IPS-20b (cell line): ENCODE measurements at regions not wholly inside any gene's neighbourhood (a gene's known extent, or its start where the extent isn't known, plus 50 kb on each side); places are given as distances from the start of the nearest gene placed in this dataset.

Source experiments
- H3K27ac ChIP-seq: one replicate; pipeline ENCODE4 v1.5.1; 2013; ENCODE audit warnings: low read length
- H3K27me3 ChIP-seq: 2 replicates; pipeline ENCODE4 v1.6.1; 2013; ENCODE audit warnings: mild to moderate bottlenecking, low read length, inconsistent platforms; ENCODE audit not compliant: insufficient read depth
- H3K36me3 ChIP-seq: 2 replicates; pipeline ENCODE4 v1.6.1; 2013; ENCODE audit warnings: low read depth, mild to moderate bottlenecking, inconsistent platforms, low read length, moderate library complexity; ENCODE audit not compliant: insufficient read depth
- H3K4me1 ChIP-seq: 2 replicates; pipeline ENCODE4 v1.6.1; 2013; ENCODE audit warnings: mild to moderate bottlenecking, control low read depth, inconsistent platforms, low read length, moderate library complexity; ENCODE audit not compliant: insufficient read depth
- H3K4me3 ChIP-seq: 2 replicates; pipeline ENCODE4 v1.5.1; 2013; ENCODE audit warnings: mild to moderate bottlenecking, low read length, inconsistent platforms
- H3K9ac ChIP-seq: 2 replicates; pipeline ENCODE4 v1.6.1; 2013; ENCODE audit warnings: low read depth, mild to moderate bottlenecking, inconsistent platforms, low read length, moderate library complexity
- H3K9me3 ChIP-seq: 2 replicates; pipeline ENCODE4 v1.6.1; 2013; ENCODE audit warnings: mild to moderate bottlenecking, low read depth, low read length, inconsistent platforms; ENCODE audit not compliant: insufficient read depth

DNA sequence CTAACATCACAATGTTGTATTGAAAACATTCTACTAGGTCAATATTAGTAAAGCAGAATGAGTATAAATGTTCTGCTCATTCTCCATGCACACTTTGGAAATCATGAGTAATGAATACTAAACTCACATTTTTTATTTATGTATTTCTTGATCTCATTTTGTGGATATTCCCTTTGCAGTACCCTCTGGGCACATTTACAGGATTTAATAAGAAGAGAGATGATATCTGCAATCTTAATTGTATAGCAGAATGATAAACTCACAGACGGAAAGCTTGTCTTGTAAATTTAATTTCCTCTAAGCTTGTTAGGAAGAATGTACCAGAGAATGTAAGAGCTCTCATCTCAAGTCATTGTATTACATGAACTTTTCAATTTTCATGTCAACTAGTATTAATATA lies 1279.7 kb downstream of the PCDH7 start:
- H3K36me3 ChIP-seq = no peaks in the 10 kb centered on the region
- no peaks in the 10 kb centered on the region; the same call in 1 of the 2 replicates for H3K4me1 ChIP-seq
- no peak overlapping the region for H3K27ac ChIP-seq
- no peaks in the 10 kb centered on the region for H3K27me3 ChIP-seq
- no peak overlapping the region for H3K4me3 ChIP-seq
- no peak overlapping the region for H3K9ac ChIP-seq
- no peaks in the 10 kb centered on the region for H3K9me3 ChIP-seq

DNA sequence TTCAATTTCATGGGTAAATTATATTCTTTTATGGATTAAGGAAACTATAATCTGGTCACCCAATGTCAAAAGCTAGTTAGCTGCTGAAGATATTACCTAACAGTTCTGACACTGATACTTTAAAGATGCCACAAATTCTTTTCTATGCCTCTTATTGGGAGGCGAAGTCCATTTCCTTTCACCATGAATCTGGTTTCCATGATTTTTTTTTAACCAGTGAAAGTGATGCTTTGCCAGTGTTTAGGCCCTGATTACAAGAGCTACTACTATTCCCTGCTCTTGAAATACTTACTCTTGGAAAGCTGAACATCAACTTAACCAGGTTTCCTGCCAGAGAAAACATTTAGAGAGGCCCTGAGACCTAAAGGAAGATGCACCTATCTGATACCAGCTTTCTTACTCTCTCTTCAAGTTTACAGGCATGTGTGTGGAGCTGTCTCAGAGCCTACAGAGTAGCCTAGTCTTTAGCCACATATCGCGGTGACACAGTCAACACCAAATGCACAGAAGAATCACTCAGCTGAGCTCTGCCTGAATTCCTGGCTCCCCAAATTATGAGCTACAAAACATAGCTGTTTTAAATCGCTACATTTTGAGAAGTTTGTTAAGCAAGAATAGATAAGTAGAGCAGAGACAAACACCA lies 1280.8 kb downstream of the PCDH7 start:
- no peaks in the 10 kb centered on the region; the same call in 1 of the 2 replicates for H3K4me1 ChIP-seq
- no peak overlapping the region for H3K27ac ChIP-seq
- H3K27me3 ChIP-seq = no peaks in the 10 kb centered on the region
- H3K9me3 ChIP-seq = no peaks in the 10 kb centered on the region
- no peak overlapping the region for H3K4me3 ChIP-seq
- no peak overlapping the region for H3K9ac ChIP-seq
- H3K36me3 ChIP-seq = no peaks in the 10 kb centered on the region

DNA sequence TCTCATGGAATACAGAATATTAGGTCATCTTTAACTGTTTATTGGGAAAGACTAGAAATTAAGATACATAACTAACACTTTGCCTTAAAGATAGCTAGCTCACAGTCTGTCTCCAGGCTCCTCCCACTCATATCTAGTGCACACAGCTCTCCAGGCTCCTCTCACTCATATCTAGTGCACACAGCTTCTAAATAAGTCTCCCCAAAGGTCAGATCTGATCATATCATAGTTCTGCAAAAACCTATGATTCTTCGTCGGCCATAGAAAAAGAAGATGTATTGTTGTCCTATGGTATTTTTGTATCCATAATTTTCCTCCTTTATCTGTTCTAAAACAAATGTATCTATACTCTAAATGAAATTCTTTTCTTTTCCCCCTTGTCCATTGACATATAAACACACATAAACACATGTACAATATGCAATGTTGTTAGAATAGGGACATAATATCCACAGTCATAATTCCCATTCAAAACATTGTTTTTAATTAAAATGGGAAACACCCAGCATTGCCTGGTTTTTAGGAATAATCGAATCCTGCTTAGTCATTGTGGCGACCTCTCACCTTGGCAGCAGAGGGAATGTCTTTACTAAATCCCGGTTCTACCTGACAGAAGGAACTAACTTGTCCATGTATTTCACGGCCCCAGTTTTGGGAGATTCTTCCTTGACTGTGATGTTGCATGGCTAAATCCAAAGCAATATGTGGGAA lies 1282.0 kb downstream of the PCDH7 start:
- Histone ChIP-seq H3K36me3 (no peaks in the 10 kb centered on the region), H3K9ac (no peak overlapping the region), H3K9me3 (no peaks in the 10 kb centered on the region), H3K27ac (no peak overlapping the region), H3K4me1 (no peaks in the 10 kb centered on the region; the same call in 1 of the 2 replicates), H3K4me3 (no peak overlapping the region), H3K27me3 (no peaks in the 10 kb centered on the region)

DNA sequence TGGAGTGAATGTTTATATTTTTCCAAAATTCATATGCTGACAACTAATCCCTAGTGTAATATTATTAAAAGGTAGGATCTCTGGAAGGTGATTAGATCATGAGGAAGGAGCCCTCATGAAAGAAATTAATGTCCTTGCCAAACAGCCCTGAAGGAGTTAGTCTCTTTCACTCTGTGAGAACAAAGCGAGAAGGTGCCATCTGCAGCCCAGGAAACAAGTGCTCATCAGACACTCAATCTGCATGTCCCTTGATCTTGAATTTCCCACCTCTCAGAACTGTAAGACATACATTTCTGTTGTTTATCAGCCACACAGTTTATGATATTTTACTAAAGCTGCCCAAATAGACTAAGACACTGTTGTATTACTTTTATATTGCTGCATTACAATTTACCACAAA lies 1283.4 kb downstream of the PCDH7 start:
- Histone ChIP-seq H3K36me3 (no peaks in the 10 kb centered on the region), H3K9me3 (no peaks in the 10 kb centered on the region), H3K4me1 (no peaks in the 10 kb centered on the region; the same call in 1 of the 2 replicates), H3K9ac (no peak overlapping the region), H3K27ac (no peak overlapping the region), H3K27me3 (no peaks in the 10 kb centered on the region), H3K4me3 (no peak overlapping the region)

DNA sequence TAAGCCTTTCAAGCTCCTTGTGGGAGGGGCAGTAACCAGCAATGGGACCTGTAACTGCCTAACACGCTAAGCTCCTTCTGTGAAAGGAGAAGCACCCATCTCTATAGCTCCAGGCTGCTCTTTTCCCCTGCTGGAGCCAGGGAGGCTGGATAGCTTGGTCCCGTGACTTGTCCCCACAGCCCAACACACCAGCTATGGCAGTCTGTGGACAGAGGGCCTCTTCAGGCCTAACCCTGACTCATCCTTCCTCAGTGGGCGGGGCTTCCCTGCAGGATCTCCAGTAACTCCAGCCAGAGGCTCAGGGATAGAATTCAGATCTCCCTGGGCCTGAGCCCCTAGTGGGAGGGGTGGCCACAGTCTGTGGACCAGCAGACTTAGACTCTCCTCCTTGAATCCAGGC lies 1290.1 kb downstream of the PCDH7 start:
- H3K36me3 ChIP-seq = no peaks in the 10 kb centered on the region
- no peaks in the 10 kb centered on the region for H3K4me1 ChIP-seq
- no peaks in the 10 kb centered on the region for H3K27me3 ChIP-seq
- no peak overlapping the region for H3K4me3 ChIP-seq
- H3K9ac ChIP-seq = no peak overlapping the region
- no peak overlapping the region for H3K27ac ChIP-seq
- no peaks in the 10 kb centered on the region for H3K9me3 ChIP-seq

DNA sequence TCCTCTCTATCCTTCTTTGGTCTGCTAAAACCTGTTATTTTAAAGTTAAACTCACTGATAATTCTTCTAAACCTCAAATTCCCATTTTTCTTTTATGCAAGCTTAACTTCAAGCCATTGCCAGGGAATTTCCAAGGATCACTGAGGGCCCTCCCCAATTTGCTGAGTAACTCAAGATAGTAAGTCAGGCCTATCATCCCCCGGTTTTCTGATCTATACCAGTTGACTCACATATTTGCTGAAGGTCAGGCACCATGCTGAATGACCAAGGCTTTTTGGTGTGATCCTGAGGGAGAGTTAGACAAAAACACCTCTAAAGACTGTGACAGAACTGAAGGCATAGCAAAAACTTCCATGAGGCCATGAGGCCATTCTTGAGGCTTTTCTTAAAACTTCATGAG lies 1301.9 kb downstream of the PCDH7 start:
- Histone ChIP-seq H3K36me3 (no peaks in the 10 kb centered on the region), H3K9me3 (peaks cover 9% of the 10 kb centered on the region), H3K4me1 (no peaks in the 10 kb centered on the region), H3K9ac (no peak overlapping the region), H3K4me3 (no peak overlapping the region), H3K27me3 (no peaks in the 10 kb centered on the region), H3K27ac (no peak overlapping the region)

DNA sequence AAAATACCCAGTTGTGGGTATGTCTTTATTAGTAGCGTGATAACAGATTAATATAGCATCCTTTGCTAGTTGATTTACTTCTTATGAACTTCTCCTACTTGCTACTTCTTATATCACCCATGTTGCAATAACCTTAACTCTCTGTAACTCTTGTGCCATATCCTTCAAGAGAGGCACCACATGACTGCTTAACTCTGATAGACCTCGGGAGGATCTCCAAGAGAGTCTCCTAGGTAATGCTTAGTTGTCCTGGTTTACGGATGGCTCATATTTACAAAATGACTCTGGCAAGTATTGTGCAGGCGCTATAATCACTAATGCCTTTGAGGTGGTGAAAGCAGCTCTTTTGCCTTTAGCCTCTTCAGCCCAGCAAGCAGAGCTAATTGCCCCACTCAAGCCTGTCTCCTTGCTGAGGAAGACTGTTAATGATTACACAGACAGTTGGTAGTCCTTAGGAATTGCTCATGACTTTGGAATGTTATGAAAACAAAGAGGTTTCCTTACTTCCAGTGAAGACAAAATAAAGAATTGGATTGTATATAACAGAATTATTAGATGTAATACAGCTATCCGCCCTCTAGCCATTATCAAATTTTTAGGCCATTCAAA lies 1305.8 kb downstream of the PCDH7 start:
- Histone ChIP-seq H3K9ac (no peak overlapping the region), H3K4me1 (no peaks in the 10 kb centered on the region), H3K9me3 (peaks cover 9% of the 10 kb centered on the region), H3K36me3 (no peaks in the 10 kb centered on the region), H3K27ac (no peak overlapping the region), H3K4me3 (no peak overlapping the region), H3K27me3 (no peaks in the 10 kb centered on the region)

DNA sequence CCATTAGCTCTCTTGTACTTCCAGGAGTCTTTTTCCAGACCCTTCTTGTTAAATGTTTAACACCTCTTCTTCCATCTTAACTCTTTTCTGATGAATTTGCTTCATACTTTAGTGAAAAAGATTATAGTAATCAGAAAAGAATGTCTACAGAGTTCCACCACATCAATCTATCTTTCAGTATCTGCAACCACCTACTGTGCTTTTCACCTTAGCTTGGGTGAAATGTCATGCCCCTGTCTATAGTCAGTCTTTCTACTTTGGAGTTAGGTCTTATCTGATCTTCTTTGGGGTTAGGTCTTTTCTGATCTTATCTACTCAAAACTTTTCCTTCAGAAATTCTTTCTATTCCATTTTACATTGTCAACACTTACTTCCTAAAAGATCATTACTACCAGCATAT lies 1310.2 kb downstream of the PCDH7 start:
- Histone ChIP-seq H3K4me3 (no peak overlapping the region), H3K27me3 (no peaks in the 10 kb centered on the region), H3K9ac (no peak overlapping the region), H3K9me3 (no peaks in the 10 kb centered on the region), H3K36me3 (no peaks in the 10 kb centered on the region), H3K4me1 (no peaks in the 10 kb centered on the region), H3K27ac (no peak overlapping the region)

DNA sequence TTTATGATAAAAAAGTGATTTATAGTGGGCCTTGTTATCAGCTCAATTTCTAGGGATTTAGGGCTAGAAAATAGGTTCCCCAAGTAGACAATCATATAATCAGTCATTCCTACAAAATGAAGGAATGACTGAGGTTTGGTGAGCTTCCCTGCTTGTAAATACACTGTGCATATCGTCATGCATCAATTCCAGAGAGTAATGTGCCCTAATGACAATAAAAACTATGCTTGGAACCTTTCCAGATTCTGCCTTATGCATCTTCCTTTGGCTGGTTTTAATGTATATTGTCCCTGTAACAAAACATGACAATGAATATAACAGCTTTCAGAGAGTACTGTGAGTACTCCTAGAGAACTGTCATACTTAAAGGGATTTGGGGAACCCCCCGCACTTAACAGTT lies 1310.9 kb downstream of the PCDH7 start:
- Histone ChIP-seq H3K36me3 (no peaks in the 10 kb centered on the region), H3K4me3 (no peak overlapping the region), H3K9ac (no peak overlapping the region), H3K27ac (no peak overlapping the region), H3K4me1 (no peaks in the 10 kb centered on the region), H3K27me3 (no peaks in the 10 kb centered on the region), H3K9me3 (no peaks in the 10 kb centered on the region)

DNA sequence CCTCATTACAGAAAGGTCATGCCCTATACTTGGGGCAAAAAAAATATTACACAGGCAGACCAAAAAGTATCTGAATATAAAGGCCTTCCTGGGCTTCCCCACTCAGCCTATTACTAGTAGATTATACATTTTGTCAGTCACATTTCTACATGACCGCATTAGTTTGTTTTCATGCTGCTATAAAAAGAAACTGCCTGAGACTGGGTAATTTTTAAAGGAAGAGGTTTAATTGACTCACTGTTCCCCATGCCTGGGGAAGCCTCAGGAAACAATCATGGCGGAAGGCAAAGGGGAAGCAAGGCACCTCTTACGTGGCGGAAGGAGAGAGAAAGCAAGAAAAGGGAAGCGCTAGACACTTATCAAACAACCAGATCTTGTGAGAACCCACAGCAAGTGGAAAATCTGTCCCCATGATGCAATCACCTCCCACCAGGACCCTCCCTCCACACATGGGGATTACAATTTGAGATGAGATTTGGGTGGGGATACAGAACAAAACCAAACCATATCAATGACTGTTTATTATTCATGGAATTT lies 1312.0 kb downstream of the PCDH7 start:
- Histone ChIP-seq H3K27ac (no peak overlapping the region), H3K36me3 (no peaks in the 10 kb centered on the region), H3K9me3 (no peaks in the 10 kb centered on the region), H3K4me1 (no peaks in the 10 kb centered on the region), H3K9ac (no peak overlapping the region), H3K27me3 (no peaks in the 10 kb centered on the region), H3K4me3 (no peak overlapping the region)

DNA sequence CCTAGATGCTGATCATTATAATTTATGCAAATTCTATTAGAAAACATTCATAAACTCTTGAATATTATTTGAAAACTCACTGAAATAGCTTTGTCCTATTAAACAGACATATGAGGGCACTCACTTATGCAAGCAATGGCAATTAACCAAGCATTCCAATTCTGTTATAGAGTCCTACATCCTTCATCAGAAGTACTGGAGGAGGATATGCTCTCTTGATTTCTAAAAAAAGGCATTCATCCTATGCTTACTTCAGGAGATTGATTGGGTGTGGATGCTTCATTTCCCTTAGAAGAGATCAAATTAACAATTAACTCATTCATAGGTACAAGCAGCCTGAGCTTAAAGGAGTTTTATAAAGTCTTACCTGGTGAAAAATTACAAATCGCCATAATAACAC lies 1317.2 kb downstream of the PCDH7 start:
- H3K9ac ChIP-seq = no peak overlapping the region
- H3K27me3 ChIP-seq = no peaks in the 10 kb centered on the region
- H3K4me1 ChIP-seq = peaks cover 6% of the 10 kb centered on the region; the same call in 1 of the 2 replicates
- no peaks in the 10 kb centered on the region for H3K36me3 ChIP-seq
- no peak overlapping the region for H3K27ac ChIP-seq
- H3K4me3 ChIP-seq = no peak overlapping the region
- no peaks in the 10 kb centered on the region for H3K9me3 ChIP-seq
